ENCODE measurements at regions not wholly inside any gene's neighbourhood (a gene's known extent, or its start where the extent isn't known, plus 50 kb on each side); places are given as distances from the start of the nearest gene placed in this dataset.
"Not testable (repeated sequence)": the region's sequence is repeated elsewhere in the genome, so short reads cannot be mapped to it uniquely, and the experiment has no call there.

- no peak for DNase-seq
Observed at GRCh38 chr6:4486568-4487315, 289.5 kb upstream of the CDYL start.

GRCh38 chr6:4485735-4486134 is 290.5 kb upstream of the CDYL start:
- no peak for DNase-seq

- no peak for DNase-seq
Observed at GRCh38 chr6:4482461-4482860, 293.7 kb upstream of the CDYL start.

- DNase-seq = no peak
Observed at GRCh38 chr6:4480788-4481735, 295.1 kb upstream of the CDYL start.

- DNase-seq = no peak
Observed at GRCh38 chr6:4478098-4478497, 298.1 kb upstream of the CDYL start.

GRCh38 chr6:4474810-4475209 is 301.4 kb upstream of the CDYL start:
- no peak for DNase-seq

GRCh38 chr6:4472969-4473642 is 303.1 kb upstream of the CDYL start:
- no peak for DNase-seq

GRCh38 chr6:4472222-4472621 is 304.0 kb upstream of the CDYL start:
- DNase-seq = no peak

GRCh38 chr6:4471515-4471914 is 304.7 kb upstream of the CDYL start:
- not testable (repeated sequence) for DNase-seq

- DNase-seq = no peak
Observed at GRCh38 chr6:4470698-4471210, 305.4 kb upstream of the CDYL start.

- no peak for DNase-seq
Observed at GRCh38 chr6:4466769-4467480, 309.3 kb upstream of the CDYL start.

- DNase-seq = no peak
Observed at GRCh38 chr6:4466261-4466660, 309.9 kb upstream of the CDYL start.

- DNase-seq = no peak
Observed at GRCh38 chr6:4464638-4465037, 311.6 kb upstream of the CDYL start.

GRCh38 chr6:4463236-4463635 is 313.0 kb upstream of the CDYL start:
- no peak for DNase-seq

- no peak for DNase-seq
Observed at GRCh38 chr6:4460586-4461475, 315.4 kb upstream of the CDYL start.

GRCh38 chr6:4459996-4460395 is 316.2 kb upstream of the CDYL start:
- DNase-seq = no peak

- DNase-seq = no peak
Observed at GRCh38 chr6:4459032-4459431, 317.2 kb upstream of the CDYL start.

GRCh38 chr6:4451718-4452117 is 316.3 kb upstream of the ECI2 start:
- no peak for DNase-seq

- DNase-seq = no peak
Observed at GRCh38 chr6:4451081-4451480, 315.7 kb upstream of the ECI2 start.

GRCh38 chr6:4450237-4450636 is 314.9 kb upstream of the ECI2 start:
- DNase-seq = no peak

- DNase-seq = no peak
Observed at GRCh38 chr6:4449409-4449808, 314.0 kb upstream of the ECI2 start.

- DNase-seq = no peak
Observed at GRCh38 chr6:4448841-4449240, 313.5 kb upstream of the ECI2 start.

Measured in NCI-H1694 treated with DMSO at 0.1 percent for 48 hours (cell line).